H9 (cell line): ENCODE measurements at regions not wholly inside any gene's neighbourhood (a gene's known extent, or its start where the extent isn't known, plus 50 kb on each side); places are given as distances from the start of the nearest gene placed in this dataset.

ENCODE experiments used
- DNase-seq: peaks from one replicate; pipeline ENCODE4 v3.0.0-alpha.2; 2017
- H2AFZ ChIP-seq: one replicate; pipeline ENCODE4 v1.6.1; 2013; ENCODE audit warnings: mild to moderate bottlenecking, low read length, control low read depth, moderate library complexity
- H2AK5ac ChIP-seq: 2 replicates; pipeline ENCODE4 v1.6.1; 2013; ENCODE audit warnings: low read length, control low read depth, mixed read lengths; ENCODE audit not compliant: insufficient read length
- H2BK120ac ChIP-seq: one replicate; pipeline ENCODE4 v1.6.1; 2013; ENCODE audit warnings: low read depth, mild to moderate bottlenecking, low read length, control low read depth, inconsistent platforms; ENCODE audit not compliant: poor library complexity, severe bottlenecking
- H2BK12ac ChIP-seq: 2 replicates; pipeline ENCODE4 v1.6.1; 2013; ENCODE audit warnings: low read length, control low read depth, mixed read lengths, low read depth; ENCODE audit not compliant: insufficient read length
- H2BK15ac ChIP-seq: 2 replicates; pipeline ENCODE4 v1.6.1; 2013; ENCODE audit warnings: low read depth, low read length, control low read depth
- H2BK20ac ChIP-seq: one replicate; pipeline ENCODE4 v1.6.1; 2013; ENCODE audit warnings: low read depth, mild to moderate bottlenecking, low read length, control low read depth, inconsistent platforms; ENCODE audit not compliant: poor library complexity, severe bottlenecking
- H2BK5ac ChIP-seq: 2 replicates; pipeline ENCODE4 v1.6.1; 2013; ENCODE audit warnings: low read length, control low read depth, mixed read lengths; ENCODE audit not compliant: insufficient read length
- H3K14ac ChIP-seq: 2 replicates; pipeline ENCODE4 v1.6.1; 2013; ENCODE audit warnings: low read length, control low read depth; ENCODE audit not compliant: insufficient read depth
- H3K18ac ChIP-seq: 2 replicates; pipeline ENCODE4 v1.6.1; 2013; ENCODE audit warnings: low read depth, mild to moderate bottlenecking, mixed read lengths, low read length, control low read depth; ENCODE audit not compliant: insufficient read length
- H3K23ac ChIP-seq: 2 replicates; pipeline ENCODE4 v1.6.1; 2013; ENCODE audit warnings: low read length, control low read depth, mixed read lengths, low read depth; ENCODE audit not compliant: insufficient read length
- H3K23me2 ChIP-seq: 2 replicates; pipeline ENCODE4 v1.6.1; 2013; ENCODE audit warnings: low read depth, mild to moderate bottlenecking, mixed read lengths, low read length, control low read depth; ENCODE audit not compliant: insufficient read length, poor library complexity, severe bottlenecking
- H3K27ac ChIP-seq: 2 replicates; pipeline ENCODE4 v1.5.1; 2013; ENCODE audit warnings: low read length, control low read depth, mixed read lengths, low read depth; ENCODE audit not compliant: insufficient read length
- H3K27me3 ChIP-seq: 2 replicates; pipeline ENCODE4 v1.6.1; 2013; ENCODE audit warnings: low read length, control low read depth, inconsistent platforms; ENCODE audit not compliant: insufficient read depth
- H3K4ac ChIP-seq: 2 replicates; pipeline ENCODE4 v1.6.1; 2013; ENCODE audit warnings: low read depth, mild to moderate bottlenecking, control low read depth, inconsistent platforms, low read length, moderate library complexity
- H3K4me1 ChIP-seq: 2 replicates; pipeline ENCODE4 v1.6.1; 2013; ENCODE audit warnings: low read length, control low read depth, inconsistent platforms; ENCODE audit not compliant: insufficient read depth
- H3K4me2 ChIP-seq: 2 replicates; pipeline ENCODE4 v1.6.1; 2013; ENCODE audit warnings: low read length, control low read depth, mixed read lengths; ENCODE audit not compliant: insufficient read length, insufficient read depth
- H3K56ac ChIP-seq: 2 replicates; pipeline ENCODE4 v1.6.1; 2013; ENCODE audit warnings: low read depth, mild to moderate bottlenecking, mixed read lengths, low read length, control low read depth; ENCODE audit not compliant: insufficient read length
- H3K79me1 ChIP-seq: 2 replicates; pipeline ENCODE4 v1.6.1; 2013; ENCODE audit warnings: low read depth, mild to moderate bottlenecking, moderate library complexity, low read length, control low read depth, inconsistent platforms; ENCODE audit not compliant: insufficient read depth, poor library complexity, severe bottlenecking
- H3K79me2 ChIP-seq: 2 replicates; pipeline ENCODE4 v1.6.1; 2013; ENCODE audit warnings: low read length, control low read depth, inconsistent platforms; ENCODE audit not compliant: insufficient read depth
- H3K9ac ChIP-seq: 2 replicates; pipeline ENCODE4 v1.6.1; 2013; ENCODE audit warnings: low read length, control low read depth, mixed read lengths; ENCODE audit not compliant: insufficient read length; ENCODE audit errors: extremely low read depth
- H3K9me3 ChIP-seq: one replicate; pipeline ENCODE4 v1.6.1; 2013; ENCODE audit warnings: low read depth, low read length, inconsistent platforms; ENCODE audit not compliant: control insufficient read depth
- H3T11ph ChIP-seq: one replicate; pipeline ENCODE4 v1.6.1; 2013; ENCODE audit warnings: mild to moderate bottlenecking, low read length, control low read depth, inconsistent platforms
- H4K20me1 ChIP-seq: one replicate; pipeline ENCODE4 v1.6.1; 2013; ENCODE audit not compliant: control insufficient read depth, insufficient read length, insufficient read depth
- H4K5ac ChIP-seq: 2 replicates; pipeline ENCODE4 v1.6.1; 2013; ENCODE audit warnings: low read depth, mild to moderate bottlenecking, mixed read lengths, low read length, control low read depth; ENCODE audit not compliant: insufficient read length
- H4K8ac ChIP-seq: replicated peaks from 2 replicates; pipeline ENCODE4 v1.6.1; 2013; ENCODE audit warnings: low read length, control low read depth, mixed read lengths, low read depth; ENCODE audit not compliant: insufficient read length
- H4K91ac ChIP-seq: 2 replicates; pipeline ENCODE4 v1.6.1; 2013; ENCODE audit warnings: low read depth, mild to moderate bottlenecking, moderate library complexity, mixed read lengths, low read length, control low read depth; ENCODE audit not compliant: insufficient read length
- H3K27ac Mint-ChIP-seq, 3 experiments: 2 replicates in 2 of 3; 3 replicates in 1 of 3; pipeline ENCODE4 v1.8.0; 2020 to 2021; ENCODE audit warnings: mixed read lengths in 3 of 3, mild to moderate bottlenecking in 1 of 3, moderate library complexity in 1 of 3
- H3K27me3 Mint-ChIP-seq: 2 replicates; pipeline ENCODE4 v1.8.0; 2021; ENCODE audit warnings: low read depth, mild to moderate bottlenecking, moderate library complexity, mixed read lengths
- H3K36me3 Mint-ChIP-seq, 3 experiments: 2 replicates in 2 of 3; 3 replicates in 1 of 3; pipeline ENCODE4 v1.8.0; 2020 to 2021; ENCODE audit warnings: low read depth in 3 of 3, mixed read lengths in 3 of 3; ENCODE audit not compliant: insufficient read depth in 1 of 3
- H3K4me1 Mint-ChIP-seq, 2 experiments: 2 replicates each; pipeline ENCODE4 v1.8.0; 2020; ENCODE audit warnings: mixed read lengths in 2 of 2
- H3K4me3 Mint-ChIP-seq, 2 experiments: 2 replicates in 1 of 2; 3 replicates in 1 of 2; pipeline ENCODE4 v1.8.0; 2020 to 2021; ENCODE audit warnings: mild to moderate bottlenecking in 2 of 2, mixed read lengths in 2 of 2, moderate library complexity in 1 of 2
- H3K9me3 Mint-ChIP-seq, 2 experiments: 2 replicates in 1 of 2; 3 replicates in 1 of 2; pipeline ENCODE4 v1.8.0; 2020; ENCODE audit warnings: mild to moderate bottlenecking in 2 of 2, mixed read lengths in 2 of 2, moderate library complexity in 1 of 2
- CTCF ChIP-seq: fragments of 200-600 bp; sonication (generic); conservative IDR thresholded peaks from 3 replicates; pipeline ENCODE4 v1.8.0; 2021; ENCODE audit warnings: antibody characterized with exemption, mild to moderate bottlenecking
- WGBS: extraction: QIAGEN DNeasy Blood & Tissue Kit; methylation state at CpG from one replicate; pipeline ENCODE4 v1.1.7; 2013; ENCODE audit warnings: missing lambda C conversion rate, low lambda C conversion rate, mixed read lengths; ENCODE audit not compliant: insufficient read length; ENCODE audit errors: extremely low coverage; 5-methylcytosine and 5-hydroxymethylcytosine counted together

DNA sequence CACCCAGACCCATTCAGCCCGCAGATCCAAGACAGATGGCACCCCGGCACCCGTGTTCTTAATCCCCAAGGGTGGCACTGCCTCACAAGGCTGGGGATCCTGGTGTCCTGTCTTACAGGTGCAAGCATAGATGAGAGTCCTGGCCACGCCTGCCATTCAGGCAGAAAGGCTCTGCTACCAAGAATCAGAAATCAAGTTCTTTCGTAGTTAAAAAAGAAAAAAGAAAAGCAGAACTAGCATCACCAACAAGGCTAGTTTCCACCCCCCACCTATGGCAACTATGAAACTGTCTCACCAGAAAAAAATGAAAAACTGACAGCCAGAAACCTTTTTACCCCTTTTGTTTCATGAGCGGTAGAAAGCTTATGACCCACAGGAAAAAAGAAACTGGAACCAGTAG lies 170.4 kb downstream of the SYK start:
- Histone ChIP-seq H4K20me1 (no peaks in the 10 kb centered on the region), H3K4me2 (no peak overlapping the region), H3K9ac (no peak overlapping the region), H2AFZ (no peak overlapping the region), H3K27me3 (no peaks in the 10 kb centered on the region), H2BK12ac (no peak overlapping the region), H3K14ac (no peak overlapping the region), H3K18ac (no peak overlapping the region), H3K23ac (no peak overlapping the region), H2BK15ac (no peak overlapping the region), H3T11ph (no peak overlapping the region), H2AK5ac (no peak overlapping the region), H3K4me1 (peaks cover 2% of the 10 kb centered on the region; the same call in 1 of the 2 replicates), H3K79me2 (no peaks in the 10 kb centered on the region), H4K91ac (no peak overlapping the region), H3K79me1 (no peaks in the 10 kb centered on the region), H2BK20ac (no peak overlapping the region), H3K56ac (no peak overlapping the region), H4K5ac (no peak overlapping the region), H2BK5ac (no peak overlapping the region), H3K4ac (no peak overlapping the region), H3K9me3 (no peaks in the 10 kb centered on the region), H3K23me2 (no peaks in the 10 kb centered on the region), H3K27ac (no peak overlapping the region), H4K8ac (no peak overlapping the region), H2BK120ac (no peak overlapping the region)
- no peaks in the 10 kb centered on the region; a peak in 2 of 5 replicates for H3K9me3 Mint-ChIP-seq
- no peak overlapping the region for H3K4me3 Mint-ChIP-seq
- H3K27ac Mint-ChIP-seq, result no peak overlapping the region
- H3K4me1 Mint-ChIP-seq, result peaks cover 13 to 41% of the 10 kb centered on the region in 2 experiments
- no peaks in the 10 kb centered on the region for H3K36me3 Mint-ChIP-seq
- no peak for TF ChIP-seq CTCF
- peaks cover 5% of the 10 kb centered on the region; the same call in 1 of the 2 replicates for H3K27me3 Mint-ChIP-seq
- no CpG with 5 or more reads among the region's 6 CpGs for WGBS
- no peak for DNase-seq
